ENCODE measurements at regions not wholly inside any gene's neighbourhood (a gene's known extent, or its start where the extent isn't known, plus 50 kb on each side); places are given as distances from the start of the nearest gene placed in this dataset.

DNA sequence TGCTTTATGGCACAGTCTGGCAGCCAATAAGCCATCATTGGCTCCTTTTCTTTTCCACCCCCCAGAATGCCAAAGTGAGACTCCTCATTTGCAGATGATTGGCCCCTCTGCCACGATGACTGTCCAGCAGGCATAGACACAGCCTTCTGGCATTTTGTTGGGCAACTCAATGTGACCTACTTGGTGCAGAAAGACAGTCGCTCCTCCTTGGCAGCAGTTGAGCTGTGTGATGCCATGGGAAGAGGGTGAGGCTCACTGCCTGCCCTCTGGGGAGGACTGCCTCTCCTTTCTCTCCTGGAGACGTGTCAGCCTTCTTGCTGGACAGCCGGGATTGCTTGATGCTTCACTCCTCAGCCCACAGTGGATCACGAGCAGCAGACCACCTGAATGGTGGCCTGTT lies 264.9 kb downstream of the C12orf75 start:
- peaks cover 4% of the 10 kb centered on the region for H3K27me3 Mint-ChIP-seq

GRCh38 chr12:105596731-105597130 lies 266.2 kb downstream of the C12orf75 start:
- Histone ChIP-seq H3K9me3 (ENCODE audit: control insufficient read depth in 1 of 2, insufficient read depth in 1 of 2, low read length in 2 of 2) (peaks cover 0 to 5% of the 10 kb centered on the region in 2 experiments), H3K27me3 (ENCODE audit: control insufficient read depth in 1 of 2, insufficient read depth in 2 of 2, low read length in 2 of 2) (peaks cover 0 to 4% of the 10 kb centered on the region in 2 experiments), H3K4me3 (ENCODE audit: low read length) (no peak overlapping the region), H3K36me3 (ENCODE audit: insufficient read depth, low read length) (no peaks in the 10 kb centered on the region), H3K27ac (ENCODE audit: low read depth in 1 of 2, low read length in 2 of 2) (no peak overlapping the region), H3K4me1 (ENCODE audit: insufficient read depth, low read length) (no peaks in the 10 kb centered on the region)
- H3K27ac Mint-ChIP-seq = no peak overlapping the region
- ChIA-PET POLR2A (no interaction called here), CTCF (no interaction called here)
- TF ChIP-seq CTCF (IDR thresholded peaks at IDR 0.05) = no peak
- ATAC-seq (ENCODE audit: poor library complexity) = no peak
- no peak for DNase-seq
- H3K9me3 Mint-ChIP-seq = no peaks in the 10 kb centered on the region
- H3K27me3 Mint-ChIP-seq = peaks cover 4% of the 10 kb centered on the region
- H3K4me1 Mint-ChIP-seq (ENCODE audit: low read depth) = no peaks in the 10 kb centered on the region
- H3K4me3 Mint-ChIP-seq = no peak overlapping the region
- no peaks in the 10 kb centered on the region for H3K36me3 Mint-ChIP-seq (ENCODE audit: low read depth)
- intact Hi-C loops (cut with DNase I, micrococcal nuclease) = no loop called here

More for the DNA sequence above, 264.9 kb downstream of the C12orf75 start:
- no peaks in the 10 kb centered on the region for H3K9me3 Mint-ChIP-seq
- no peaks in the 10 kb centered on the region for H3K36me3 Mint-ChIP-seq (ENCODE audit: low read depth)
- Histone ChIP-seq H3K9me3 (ENCODE audit: control insufficient read depth in 1 of 2, insufficient read depth in 1 of 2, low read length in 2 of 2) (peaks cover 0 to 5% of the 10 kb centered on the region in 2 experiments), H3K36me3 (ENCODE audit: insufficient read depth, low read length) (no peaks in the 10 kb centered on the region), H3K27ac (ENCODE audit: low read depth in 1 of 2, low read length in 2 of 2) (no peak overlapping the region), H3K4me3 (ENCODE audit: low read length) (no peak overlapping the region), H3K27me3 (ENCODE audit: control insufficient read depth in 1 of 2, insufficient read depth in 2 of 2, low read length in 2 of 2) (peaks cover 0 to 4% of the 10 kb centered on the region in 2 experiments), H3K4me1 (ENCODE audit: insufficient read depth, low read length) (no peaks in the 10 kb centered on the region)
- no peak overlapping the region for H3K4me3 Mint-ChIP-seq
- DNase-seq = no peak
- no peak for ATAC-seq (ENCODE audit: poor library complexity)
- no peak for TF ChIP-seq CTCF (IDR thresholded peaks at IDR 0.05)
- ChIA-PET POLR2A (no interaction called here), CTCF (no interaction called here)
- intact Hi-C loops (cut with DNase I, micrococcal nuclease) = no loop called here
- no peaks in the 10 kb centered on the region for H3K4me1 Mint-ChIP-seq (ENCODE audit: low read depth)
- H3K27ac Mint-ChIP-seq = no peak overlapping the region

DNA sequence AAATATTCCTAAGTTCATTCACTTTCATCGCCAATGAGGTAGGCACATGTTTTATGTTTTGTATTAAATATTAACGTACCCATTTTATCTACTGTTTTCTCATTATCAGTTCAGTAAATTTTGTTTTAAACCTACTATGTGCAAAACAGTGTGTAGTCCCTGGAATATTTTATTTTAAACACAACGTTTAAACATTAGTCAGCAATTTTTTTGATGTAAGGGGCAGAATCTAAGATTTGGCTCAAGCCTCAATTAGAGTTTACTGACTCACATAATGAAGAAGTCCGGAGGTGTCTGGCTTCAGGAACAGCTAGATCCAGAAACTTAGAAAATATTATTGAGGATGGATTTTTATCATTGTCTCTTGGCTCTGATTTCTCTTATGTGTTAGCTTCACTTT lies 267.5 kb downstream of the C12orf75 start:
- no peak for TF ChIP-seq CTCF (IDR thresholded peaks at IDR 0.05)
- Mint-ChIP-seq H3K4me3 (no peak overlapping the region), H3K36me3 (ENCODE audit: low read depth) (no peaks in the 10 kb centered on the region), H3K27ac (no peak overlapping the region), H3K4me1 (ENCODE audit: low read depth) (no peaks in the 10 kb centered on the region), H3K9me3 (no peaks in the 10 kb centered on the region), H3K27me3 (peaks cover 4% of the 10 kb centered on the region)
- Histone ChIP-seq H3K36me3 (ENCODE audit: insufficient read depth, low read length) (no peaks in the 10 kb centered on the region), H3K27ac (ENCODE audit: low read depth in 1 of 2, low read length in 2 of 2) (no peak overlapping the region), H3K4me1 (ENCODE audit: insufficient read depth, low read length) (no peaks in the 10 kb centered on the region), H3K9me3 (ENCODE audit: control insufficient read depth in 1 of 2, insufficient read depth in 1 of 2, low read length in 2 of 2) (peaks cover 0 to 5% of the 10 kb centered on the region in 2 experiments), H3K4me3 (ENCODE audit: low read length) (no peak overlapping the region), H3K27me3 (ENCODE audit: control insufficient read depth in 1 of 2, insufficient read depth in 2 of 2, low read length in 2 of 2) (peaks cover 0 to 4% of the 10 kb centered on the region in 2 experiments)
- ChIA-PET CTCF (no interaction called here), POLR2A (no interaction called here)
- DNase-seq (no peak), ATAC-seq (ENCODE audit: poor library complexity) (no peak)
- intact Hi-C loops (cut with DNase I, micrococcal nuclease) = no loop called here

Measured in CD4-positive, alpha-beta T cell (primary cell).